ENCODE measurements at regions not wholly inside any gene's neighbourhood (a gene's known extent, or its start where the extent isn't known, plus 50 kb on each side); places are given as distances from the start of the nearest gene placed in this dataset.
"Not testable (repeated sequence)": the region's sequence is repeated elsewhere in the genome, so short reads cannot be mapped to it uniquely, and the experiment has no call there.

DNA sequence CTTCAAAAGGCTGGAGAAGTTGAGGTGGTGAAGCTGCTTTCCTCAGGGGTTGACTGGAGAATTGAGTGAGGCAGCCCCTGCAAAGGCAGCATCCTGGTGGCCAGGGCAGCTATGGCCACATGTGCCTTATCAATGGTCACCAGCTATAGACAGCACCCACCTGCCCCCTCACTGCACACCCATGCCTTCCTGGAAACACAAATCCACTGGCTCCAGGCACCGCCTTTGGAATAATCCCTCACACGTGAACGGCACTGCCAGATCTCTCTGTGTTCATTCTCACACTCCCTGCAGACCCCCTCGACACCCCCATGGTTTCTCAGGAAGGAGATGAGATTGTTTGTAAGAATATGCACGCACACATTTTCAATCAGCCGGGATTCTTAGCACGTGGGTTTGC is 1297.8 kb downstream of the TBC1D22A start:
- H3K4me1 ChIP-seq (ENCODE audit: control insufficient read depth in 1 of 2, insufficient read depth in 2 of 2, low read length in 2 of 2) = no peaks in the 10 kb centered on the region
- H3K36me3 ChIP-seq (ENCODE audit: control insufficient read depth in 1 of 2, insufficient read depth in 2 of 2, low read length in 2 of 2) = no peaks in the 10 kb centered on the region
- H3K9me3 ChIP-seq (ENCODE audit: control insufficient read depth in 1 of 2, insufficient read depth in 1 of 2, low read depth in 1 of 2, low read length in 2 of 2) = no peaks in the 10 kb centered on the region; a peak in 1 of 4 replicates
- TF ChIP-seq ZFX (IDR thresholded peaks at IDR 0.05) (no peak), YY1 (IDR thresholded peaks at IDR 0.05; ENCODE audit: extremely low read depth, insufficient replicate concordance, low read depth, low read length) (no peak), CBX3 (IDR thresholded peaks at IDR 0.05; ENCODE audit: low read depth) (no peak), REST (IDR thresholded peaks at IDR 0.05; ENCODE audit: low read depth) (no peak), SRF (IDR thresholded peaks at IDR 0.05; ENCODE audit: low read depth) (no peak), EZH2phosphoT487 (IDR thresholded peaks at IDR 0.05; ENCODE audit: borderline replicate concordance) (no peak), TCF7L2 (IDR thresholded peaks at IDR 0.05; ENCODE audit: borderline replicate concordance, extremely low read depth, insufficient read depth, insufficient read length) (no peak), EZH2 (IDR thresholded peaks at IDR 0.05) (no peak), SIN3A (IDR thresholded peaks at IDR 0.05; ENCODE audit: low read depth) (no peak), ZNF274 (IDR thresholded peaks at IDR 0.05; ENCODE audit: low read depth, low read length) (no peak), EGR1 (IDR thresholded peaks at IDR 0.05; ENCODE audit: low read depth) (no peak), POLR2A (IDR thresholded peaks at IDR 0.05; ENCODE audit: borderline replicate concordance, extremely low read depth, insufficient read depth, insufficient read length) (no peak), CEBPB (IDR thresholded peaks at IDR 0.05; ENCODE audit: low read depth) (no peak)
- TF ChIP-seq, protein P1, sequence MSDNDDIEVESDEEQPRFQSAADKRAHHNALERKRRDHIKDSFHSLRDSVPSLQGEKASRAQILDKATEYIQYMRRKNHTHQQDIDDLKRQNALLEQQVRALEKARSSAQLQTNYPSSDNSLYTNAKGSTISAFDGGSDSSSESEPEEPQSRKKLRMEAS (IDR thresholded peaks at IDR 0.05) = no peak
- TF ChIP-seq, protein P2, sequence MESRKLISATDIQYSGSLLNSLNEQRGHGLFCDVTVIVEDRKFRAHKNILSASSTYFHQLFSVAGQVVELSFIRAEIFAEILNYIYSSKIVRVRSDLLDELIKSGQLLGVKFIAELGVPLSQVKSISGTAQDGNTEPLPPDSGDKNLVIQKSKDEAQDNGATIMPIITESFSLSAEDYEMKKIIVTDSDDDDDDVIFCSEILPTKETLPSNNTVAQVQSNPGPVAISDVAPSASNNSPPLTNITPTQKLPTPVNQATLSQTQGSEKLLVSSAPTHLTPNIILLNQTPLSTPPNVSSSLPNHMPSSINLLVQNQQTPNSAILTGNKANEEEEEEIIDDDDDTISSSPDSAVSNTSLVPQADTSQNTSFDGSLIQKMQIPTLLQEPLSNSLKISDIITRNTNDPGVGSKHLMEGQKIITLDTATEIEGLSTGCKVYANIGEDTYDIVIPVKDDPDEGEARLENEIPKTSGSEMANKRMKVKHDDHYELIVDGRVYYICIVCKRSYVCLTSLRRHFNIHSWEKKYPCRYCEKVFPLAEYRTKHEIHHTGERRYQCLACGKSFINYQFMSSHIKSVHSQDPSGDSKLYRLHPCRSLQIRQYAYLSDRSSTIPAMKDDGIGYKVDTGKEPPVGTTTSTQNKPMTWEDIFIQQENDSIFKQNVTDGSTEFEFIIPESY (IDR thresholded peaks at IDR 0.05; ENCODE audit: extremely low read depth, insufficient replicate concordance, low read length) = no peak
- no peaks in the 10 kb centered on the region for H3K27me3 ChIP-seq (ENCODE audit: insufficient read depth, low read length)
- H3K9me2 ChIP-seq (ENCODE audit: insufficient read depth) = no peaks in the 10 kb centered on the region
- H2AFZ ChIP-seq (ENCODE audit: low read depth, low read length, poor library complexity, severe bottlenecking) = no peak overlapping the region
- ATAC-seq (no peak), DNase-seq (ENCODE audit: low read depth, low spot score) (no peak)
- intact Hi-C loops (cut with micrococcal nuclease) = no loop called here
- H3K4me3 ChIP-seq (replicated peaks in 1 of 2; ENCODE audit: low read depth in 1 of 2, low read length in 2 of 2) = no peak overlapping the region
- ChIA-PET CTCF (no interaction called here), RAD21 (ENCODE audit: low non-redundant PET in 1 of 2, low total read pairs in 2 of 2, uncharacterized antibody in 2 of 2, unreplicated experiment in 2 of 2) (no interaction called here), POLR2A (no interaction called here)
- H3K9ac ChIP-seq (ENCODE audit: low read length) = no peak overlapping the region
- H3K4me2 ChIP-seq (ENCODE audit: low read length) = no peak overlapping the region
- H4K20me1 ChIP-seq (ENCODE audit: insufficient read depth) = no peaks in the 10 kb centered on the region
- no peak overlapping the region for H3K27ac ChIP-seq (ENCODE audit: low read depth, low read length)
- BruUV-seq (replicated peaks) = no TSS peak
- H3K79me2 ChIP-seq (ENCODE audit: insufficient read depth, low read length) = no peaks in the 10 kb centered on the region

- BruUV-seq (replicated peaks); H3K27me3 ChIP-seq (ENCODE audit: insufficient read depth, low read length); ATAC-seq; H3K4me2 ChIP-seq (ENCODE audit: low read length); H3K4me3 ChIP-seq (replicated peaks in 1 of 2; ENCODE audit: low read depth in 1 of 2, low read length in 2 of 2); DNase-seq (ENCODE audit: low read depth, low spot score); H2AFZ ChIP-seq (ENCODE audit: low read depth, low read length, poor library complexity, severe bottlenecking); H3K9me3 ChIP-seq (ENCODE audit: control insufficient read depth in 1 of 2, insufficient read depth in 1 of 2, low read depth in 1 of 2, low read length in 2 of 2); H3K9ac ChIP-seq (ENCODE audit: low read length); intact Hi-C loops (cut with micrococcal nuclease); CTCF ChIA-PET; POLR2A ChIA-PET; H3K79me2 ChIP-seq (ENCODE audit: insufficient read depth, low read length); H3K4me1 ChIP-seq (ENCODE audit: control insufficient read depth in 1 of 2, insufficient read depth in 2 of 2, low read length in 2 of 2); RAD21 ChIA-PET (ENCODE audit: low non-redundant PET in 1 of 2, low total read pairs in 2 of 2, uncharacterized antibody in 2 of 2, unreplicated experiment in 2 of 2); H3K9me2 ChIP-seq (ENCODE audit: insufficient read depth); H3K27ac ChIP-seq (ENCODE audit: low read depth, low read length); H4K20me1 ChIP-seq (ENCODE audit: insufficient read depth); H3K36me3 ChIP-seq (ENCODE audit: control insufficient read depth in 1 of 2, insufficient read depth in 2 of 2, low read length in 2 of 2): not testable (repeated sequence)
Measured at GRCh38 chr22:48059521-48059920, 1297.1 kb downstream of the TBC1D22A start.
